ENCODE measurements at regions not wholly inside any gene's neighbourhood (a gene's known extent, or its start where the extent isn't known, plus 50 kb on each side); places are given as distances from the start of the nearest gene placed in this dataset.

DNA sequence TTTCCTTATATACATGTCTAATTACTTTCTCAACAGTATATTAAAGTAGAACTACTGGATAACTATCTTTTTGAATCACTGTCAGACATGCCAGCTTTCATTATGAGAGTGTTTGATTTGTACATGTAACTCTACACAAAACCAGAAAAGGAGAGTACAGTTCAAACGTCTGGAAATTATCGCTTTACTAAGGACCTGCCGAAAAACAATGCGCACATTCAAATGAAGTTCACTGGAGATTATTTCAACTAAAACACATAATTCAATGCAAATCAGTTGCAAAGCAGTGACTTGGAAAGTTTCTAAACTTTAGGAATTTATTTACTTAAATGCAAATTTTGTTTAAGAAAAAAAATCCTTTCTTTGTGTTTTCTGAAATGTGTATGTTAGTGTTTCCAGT lies 942.5 kb downstream of the EFNA5 start:
- TF ChIP-seq POLR2A (IDR thresholded peaks at IDR 0.05) = no peak
- no peak for TF ChIP-seq EP300 (IDR thresholded peaks at IDR 0.05)
- TF ChIP-seq CTCF (IDR thresholded peaks at IDR 0.05) = no peak
- TF ChIP-seq POLR2AphosphoS5 (IDR thresholded peaks at IDR 0.05) = no peak
